LoVo (cell line): ENCODE measurements at regions not wholly inside any gene's neighbourhood (a gene's known extent, or its start where the extent isn't known, plus 50 kb on each side); places are given as distances from the start of the nearest gene placed in this dataset.

Experiments
- DNase-seq: peaks from one replicate; pipeline ENCODE4 v3.0.0-alpha.2; 2016; ENCODE audit warnings: low spot score

- no peak for DNase-seq
Measured at GRCh38 chr1:234878288-234878687, 250.3 kb downstream of the TOMM20 start.

DNA sequence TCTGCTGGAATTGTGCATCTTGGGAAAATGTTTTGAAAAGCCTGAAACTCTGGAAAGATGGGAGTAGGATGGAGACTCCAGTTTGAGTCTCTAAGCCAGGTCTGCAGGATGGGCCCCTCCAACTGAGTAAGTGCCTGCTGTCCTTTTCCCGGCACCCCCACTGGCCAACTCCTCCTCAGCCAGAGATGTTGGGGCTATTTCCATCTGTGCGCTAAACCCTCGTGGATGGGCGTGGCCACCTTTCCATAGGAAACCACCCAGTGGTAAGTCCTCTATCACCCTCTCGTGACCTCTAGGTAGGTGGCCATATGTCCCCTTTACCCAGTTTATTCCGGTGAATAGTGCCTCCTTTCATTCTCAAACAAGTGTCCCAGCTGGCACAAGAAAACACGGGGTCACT lies 250.9 kb downstream of the TOMM20 start:
- no peak for DNase-seq

DNA sequence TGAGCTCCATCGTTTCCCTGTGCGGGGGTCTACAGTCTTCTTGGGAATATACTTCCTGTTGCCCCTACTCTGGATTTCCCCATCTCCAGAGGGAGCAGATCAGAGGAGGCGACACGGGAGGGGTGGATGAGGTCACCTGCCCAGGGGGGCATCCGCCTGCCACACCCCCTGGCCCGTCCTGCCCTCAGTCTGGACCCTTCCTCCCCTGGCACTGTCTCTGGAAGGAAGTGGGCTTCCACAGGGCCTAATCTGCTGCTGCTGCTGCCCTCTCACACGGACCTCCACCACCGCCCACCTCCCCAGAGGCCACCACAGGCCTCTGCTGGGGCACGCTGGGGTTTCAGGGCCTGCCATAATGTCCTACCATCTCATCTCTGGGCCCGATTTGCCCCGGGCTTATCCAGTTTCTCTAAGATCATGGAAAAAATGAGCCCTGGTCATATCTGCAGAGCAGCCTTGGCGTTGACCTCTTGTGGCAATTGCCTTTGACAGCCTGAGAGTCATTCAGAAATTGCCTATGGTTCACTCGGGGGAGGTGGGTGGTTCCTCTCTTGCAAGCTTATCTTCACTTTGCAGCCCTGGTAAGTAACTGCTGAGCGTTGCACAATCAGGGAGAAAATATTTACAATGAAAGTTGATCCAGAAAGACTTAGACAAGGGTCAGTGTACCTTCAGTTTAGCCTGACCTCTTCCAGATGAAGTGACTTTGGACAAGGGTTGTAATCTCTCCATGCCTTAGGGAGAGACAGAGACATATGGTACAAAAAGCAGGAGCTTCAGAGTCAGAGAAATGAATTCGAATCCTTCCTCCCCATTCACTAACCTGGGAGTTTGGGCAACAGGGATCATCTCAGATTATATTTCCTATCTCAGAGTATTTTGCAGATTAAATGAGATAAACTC lies 252.4 kb downstream of the TOMM20 start:
- no peak for DNase-seq

DNA sequence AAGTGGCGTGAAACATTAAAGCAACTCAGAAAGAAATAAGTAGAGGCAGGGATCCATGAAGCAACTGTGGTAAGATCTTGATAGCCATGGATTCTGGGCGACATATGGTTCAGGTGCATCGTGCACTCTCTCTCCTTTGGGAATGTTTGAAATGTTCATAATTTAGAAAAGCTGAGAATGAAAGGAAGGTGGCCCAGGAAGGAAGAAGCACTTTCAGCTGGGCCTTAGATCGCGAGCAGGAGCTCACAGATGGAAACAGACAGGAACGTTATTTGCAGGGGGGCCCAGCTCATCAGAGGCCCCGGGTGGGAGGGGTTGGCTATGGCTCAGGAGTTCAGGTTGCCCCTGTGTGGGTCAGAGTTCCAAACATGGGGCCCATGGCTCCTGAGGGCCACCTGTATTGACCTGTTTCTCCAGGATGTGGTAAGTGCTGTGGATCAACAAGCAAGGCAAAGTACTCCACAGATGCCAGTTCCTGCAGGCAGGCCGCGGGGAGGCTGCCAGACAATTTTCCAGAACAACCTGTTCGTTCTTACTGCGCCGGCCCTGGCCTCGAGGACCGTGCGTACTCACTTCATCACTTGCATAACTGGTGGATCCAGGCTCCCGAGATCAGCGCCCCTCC lies 253.2 kb downstream of the TOMM20 start:
- no peak for DNase-seq

DNA sequence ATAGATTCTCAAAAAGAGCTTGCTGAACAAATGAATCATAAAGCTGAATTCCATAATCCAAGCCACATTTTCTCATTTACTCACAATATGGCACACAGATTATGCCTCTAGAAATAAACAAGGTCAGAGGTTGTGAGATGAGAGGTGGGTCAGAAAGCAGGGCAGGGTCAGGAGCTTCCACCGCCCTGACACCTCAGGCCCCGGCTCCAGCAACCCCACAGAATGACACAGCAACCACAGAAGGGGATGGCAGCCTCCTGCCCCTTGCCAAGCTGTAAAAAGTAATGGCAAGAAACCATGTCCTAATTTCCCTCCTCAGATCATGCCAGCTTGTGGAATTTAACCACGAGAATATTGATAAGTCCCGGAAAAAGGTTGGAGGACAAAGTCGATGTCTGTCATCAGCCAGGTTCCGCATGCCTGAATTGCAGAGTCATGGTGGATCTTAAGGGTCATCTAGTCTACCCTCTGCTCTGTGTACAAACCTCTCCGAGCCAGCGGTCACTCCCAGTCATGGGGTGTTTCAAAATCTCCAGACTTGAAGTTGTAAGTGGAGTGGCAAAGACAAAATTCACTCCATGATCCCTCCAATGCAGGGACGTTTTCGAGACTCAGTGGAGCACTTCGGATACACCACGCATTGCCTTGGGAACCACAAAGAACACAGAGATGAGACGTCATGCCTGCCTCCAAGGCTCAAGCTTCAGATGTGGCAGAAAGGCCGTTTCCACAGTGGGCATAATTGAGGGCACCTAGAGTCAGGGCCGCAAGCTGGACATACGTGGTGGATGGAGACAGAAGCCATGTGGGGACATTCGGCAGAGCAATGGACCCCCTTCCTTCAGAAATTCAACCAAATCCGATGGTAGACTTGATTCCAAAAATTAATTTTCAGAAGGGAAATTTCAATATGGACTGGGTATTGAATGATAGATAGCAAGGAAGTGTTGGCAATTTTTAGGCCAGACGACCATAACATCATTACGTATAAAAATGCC lies 254.0 kb downstream of the TOMM20 start:
- DNase-seq = no peak

- DNase-seq = no peak
Measured at GRCh38 chr1:234871710-234872271, 256.8 kb downstream of the TOMM20 start.

- DNase-seq = no peak
Measured at GRCh38 chr1:234871039-234871709, 257.5 kb downstream of the TOMM20 start.

- DNase-seq = no peak
Measured at GRCh38 chr1:234870020-234870981, 258.3 kb downstream of the TOMM20 start.

GRCh38 chr1:234869182-234870019 lies 259.2 kb downstream of the TOMM20 start:
- no peak for DNase-seq

DNA sequence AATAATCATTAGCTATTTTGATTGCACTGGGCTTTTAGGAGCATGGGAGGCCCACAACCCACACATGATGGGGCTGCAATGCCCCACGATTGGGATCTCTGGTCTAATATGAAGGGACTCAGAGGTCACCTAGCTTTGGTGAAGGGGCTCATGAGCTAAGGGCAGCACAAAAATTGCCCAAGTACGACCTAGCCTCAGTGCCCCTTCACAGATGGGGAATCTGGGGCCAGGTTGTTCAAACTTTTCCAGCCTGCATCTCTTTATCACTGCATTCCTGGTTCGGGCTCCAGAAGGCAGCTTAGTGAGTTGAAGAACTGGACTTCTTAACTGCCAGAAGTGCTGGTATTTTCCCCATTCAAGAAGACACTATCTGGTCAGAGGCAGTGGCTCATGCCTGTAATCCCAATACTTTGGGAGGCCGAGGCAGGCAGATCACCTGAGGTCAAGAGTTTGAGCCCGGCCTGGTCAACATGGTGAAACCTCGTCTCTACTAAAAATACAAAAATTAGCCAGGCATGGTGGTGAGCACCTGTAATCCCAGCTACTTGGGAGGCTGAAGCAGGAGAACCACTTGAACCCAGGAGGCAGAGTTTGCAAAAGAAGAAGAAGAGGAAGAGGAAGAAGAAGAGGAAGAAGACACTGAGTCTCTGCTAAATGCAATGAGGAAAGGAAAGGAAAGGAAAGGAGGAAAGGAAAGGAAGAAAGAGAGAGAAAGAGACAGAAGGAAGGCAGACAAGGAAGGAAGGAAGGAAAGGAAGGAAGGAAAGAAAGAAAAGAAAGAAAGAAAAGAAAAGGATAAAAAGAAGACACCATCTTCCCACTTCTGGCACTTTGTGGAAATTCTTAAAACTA lies 258.5 kb upstream of the IRF2BP2 start:
- DNase-seq = no peak

- DNase-seq = peak; percentile 75
Measured at GRCh38 chr1:234866007-234866866, 256.3 kb upstream of the IRF2BP2 start.

GRCh38 chr1:234865171-234866006 lies 255.4 kb upstream of the IRF2BP2 start:
- DNase-seq = no peak

DNA sequence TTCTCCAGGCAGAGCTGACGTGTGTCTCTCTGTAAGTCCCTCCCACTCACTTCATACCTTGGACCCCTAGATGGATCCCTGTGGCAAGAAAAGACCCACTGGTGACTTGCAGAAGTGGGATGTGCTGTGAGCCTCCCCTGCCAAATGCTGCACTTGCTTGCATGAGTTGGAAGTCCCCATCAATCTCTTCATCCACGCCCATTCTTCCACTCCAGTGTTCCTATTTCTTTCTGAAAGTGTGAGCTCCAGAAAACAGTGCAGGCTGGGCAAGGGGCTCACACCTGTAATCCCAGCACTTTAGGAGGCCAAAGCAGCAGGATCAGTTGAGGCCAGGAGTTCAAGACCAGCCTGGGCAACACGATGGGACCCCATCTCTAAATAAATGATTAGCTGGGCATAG lies 254.1 kb upstream of the IRF2BP2 start:
- DNase-seq = no peak

- no peak for DNase-seq
Measured at GRCh38 chr1:234863551-234863971, 253.6 kb upstream of the IRF2BP2 start.

DNA sequence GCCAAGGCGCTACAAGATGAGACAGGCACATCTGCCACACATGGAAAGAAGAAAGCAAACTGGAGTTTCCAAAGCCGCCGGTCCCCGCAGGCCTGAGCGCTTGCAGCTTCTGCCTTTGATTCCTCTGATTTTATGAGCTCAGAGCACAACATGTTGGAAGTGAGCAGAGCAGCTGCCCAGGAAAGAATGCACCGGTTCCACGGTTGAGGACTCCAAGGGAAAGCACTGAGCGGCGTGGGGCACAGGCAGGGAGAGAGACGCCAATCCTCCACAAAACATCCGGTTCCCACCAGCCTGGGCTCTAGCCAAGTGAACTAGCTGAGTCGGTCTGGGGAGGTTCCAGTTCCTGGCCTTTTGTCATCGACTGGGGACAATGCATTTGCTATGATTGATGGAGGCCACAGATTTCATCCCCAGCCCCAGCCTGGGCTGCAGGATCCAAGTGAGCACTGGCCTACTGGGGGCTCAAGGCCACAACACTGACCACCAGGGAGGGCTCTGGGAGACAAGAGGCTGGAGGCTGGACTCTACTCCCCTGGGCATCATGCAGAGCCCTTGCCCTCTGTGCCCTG lies 253.1 kb upstream of the IRF2BP2 start:
- DNase-seq = no peak

DNA sequence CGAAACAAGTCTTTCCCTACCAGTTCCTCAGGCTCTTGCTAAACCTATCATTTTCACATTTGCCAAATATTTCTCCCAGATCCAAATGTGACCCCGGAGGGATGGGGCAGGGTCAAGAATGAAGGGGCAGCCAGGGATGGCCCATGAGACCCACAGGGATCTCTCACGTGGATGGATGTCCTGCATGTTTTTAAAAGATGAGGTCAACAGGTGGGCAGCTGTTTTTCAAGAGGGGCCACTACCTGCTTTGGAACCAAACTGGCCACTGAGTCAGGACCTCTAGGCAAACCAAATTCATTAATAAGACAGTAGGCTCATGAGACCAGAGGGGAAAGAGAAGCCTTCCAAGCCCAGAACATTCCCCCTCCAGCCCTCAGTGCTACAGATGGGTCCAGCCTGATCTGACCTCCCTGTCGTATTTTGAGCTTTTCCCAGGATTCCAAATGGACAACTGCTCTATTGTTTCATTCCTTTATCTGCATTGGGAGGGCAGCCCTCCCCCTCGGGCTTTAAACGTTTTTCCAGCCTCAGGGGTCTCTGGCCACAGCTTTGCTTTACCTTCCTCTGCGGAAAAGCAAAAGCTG lies 252.5 kb upstream of the IRF2BP2 start:
- DNase-seq = no peak
